Left colon (tissue), 2 donors: ENCODE measurements at regions not wholly inside any gene's neighbourhood (a gene's known extent, or its start where the extent isn't known, plus 50 kb on each side); places are given as distances from the start of the nearest gene placed in this dataset.
A peak's percentile ranks its signal among the peaks of the same experiment; 100 is the strongest.
"Not testable (repeated sequence)": the region's sequence is repeated elsewhere in the genome, so short reads cannot be mapped to it uniquely, and the experiment has no call there.

Source experiments
- ATAC-seq: fragments of 200-7000 bp; cut with Tn5 transposase; one replicate; pipeline ENCODE4 v1.9.1; 2020; ENCODE audit warnings: mild to moderate bottlenecking, moderate library complexity
- DNase-seq, 2 donors: peaks; one replicate each; pipeline ENCODE4 v3.0.0-alpha.2; 2020
- intact Hi-C, 2 donors: fragments of 100-400 bp; cut with DNase I in 1 of 2; cut with micrococcal nuclease in 1 of 2; formaldehyde crosslinking; loops; one replicate each; pipeline versions ENCODE4 v1.11.2 to v1.14.0; 2022; cut with DNase I, micrococcal nuclease
- donor health status: DM: no; HTN: no; CAD: no.
- donor health status: DM: yes; HTN: yes; CAD: no.

- intact Hi-C loops = no loop called here
- DNase-seq = no peak
- ATAC-seq = no peak
These were observed 168.5 kb downstream of the UTP18 start for GRCh38 chr17:51428668-51429495.

- ATAC-seq, intact Hi-C loops: not testable (repeated sequence)
These were observed 169.6 kb downstream of the UTP18 start for GRCh38 chr17:51429938-51430337.

GRCh38 chr17:51430591-51430990 lies 170.2 kb downstream of the UTP18 start:
- DNase-seq (no peak), ATAC-seq (no peak)
- intact Hi-C loops = no loop called here

More at GRCh38 chr17:51429938-51430337, 169.6 kb downstream of the UTP18 start:
- DNase-seq = not testable (repeated sequence)

- intact Hi-C loops = no loop called here
- no peak for DNase-seq
- ATAC-seq = peak; percentile 19
These were observed 174.3 kb downstream of the UTP18 start for GRCh38 chr17:51434434-51435170.

- ATAC-seq (no peak), DNase-seq (no peak)
These were observed 174.8 kb downstream of the UTP18 start for GRCh38 chr17:51435171-51435552.

GRCh38 chr17:51435641-51436091 lies 175.3 kb downstream of the UTP18 start:
- intact Hi-C loops = no loop called here
- DNase-seq (peak; percentile 40 to 51), ATAC-seq (peak; percentile 70)

More at GRCh38 chr17:51435171-51435552, 174.8 kb downstream of the UTP18 start:
- intact Hi-C loops = no loop called here

- intact Hi-C loops = no loop called here
- no peak for DNase-seq
- no peak for ATAC-seq
These were observed 179.3 kb downstream of the UTP18 start for GRCh38 chr17:51439395-51440229.

- DNase-seq = no peak
- intact Hi-C loops = no loop called here
These were observed 181.1 kb downstream of the UTP18 start for GRCh38 chr17:51441431-51441830.

GRCh38 chr17:51442088-51442865 lies 181.9 kb downstream of the UTP18 start:
- DNase-seq (no peak), ATAC-seq (peak; percentile 57)
- intact Hi-C loops = no loop called here

More at GRCh38 chr17:51441431-51441830, 181.1 kb downstream of the UTP18 start:
- ATAC-seq = no peak

GRCh38 chr17:51443646-51444045 lies 183.3 kb downstream of the UTP18 start:
- intact Hi-C loops = no loop called here
- ATAC-seq (no peak), DNase-seq (no peak)

GRCh38 chr17:51445946-51446345 lies 185.6 kb downstream of the UTP18 start:
- no peak for ATAC-seq
- no peak for DNase-seq
- intact Hi-C loops = no loop called here

- intact Hi-C loops = no loop called here
- ATAC-seq (no peak), DNase-seq (no peak)
These were observed 194.2 kb downstream of the UTP18 start for GRCh38 chr17:51454456-51454978.

GRCh38 chr17:51455211-51455610 lies 194.9 kb downstream of the UTP18 start:
- DNase-seq (no peak), ATAC-seq (no peak)
- intact Hi-C loops = no loop called here

- ATAC-seq (no peak), DNase-seq (no peak)
- intact Hi-C loops = no loop called here
These were observed 195.6 kb downstream of the UTP18 start for GRCh38 chr17:51455931-51456330.

GRCh38 chr17:51456942-51457341 lies 196.6 kb downstream of the UTP18 start:
- DNase-seq = no peak
- no peak for ATAC-seq
- intact Hi-C loops = no loop called here

GRCh38 chr17:51461578-51462004 lies 201.2 kb downstream of the UTP18 start:
- peak; percentile 58 for ATAC-seq
- intact Hi-C loops = no loop called here
- DNase-seq = peak in 1 of 2 donors; percentile 46

- no peak for ATAC-seq
- no peak for DNase-seq
- intact Hi-C loops = no loop called here
These were observed 203.0 kb downstream of the UTP18 start for GRCh38 chr17:51463353-51463752.

- ATAC-seq (no peak), DNase-seq (no peak)
- intact Hi-C loops = no loop called here
These were observed 207.0 kb downstream of the UTP18 start for GRCh38 chr17:51467336-51467735.
